AG04450 (cell line): ENCODE measurements at regions not wholly inside any gene's neighbourhood (a gene's known extent, or its start where the extent isn't known, plus 50 kb on each side); places are given as distances from the start of the nearest gene placed in this dataset.

Experiments used
- CTCF ChIA-PET: fragments of 300-600, 350-600 bp; formaldehyde crosslinking; extraction: SDS; loops from one replicate; lab custom pipeline; 2022; ENCODE audit warnings: antibody characterized with exemption, inconsistent platforms; lab: Charles Lee
- POLR2A ChIA-PET: fragments of 350-600 bp; formaldehyde crosslinking; extraction: SDS; loops from one replicate; lab custom pipeline; 2021; ENCODE audit warnings: antibody characterized with exemption, inconsistent platforms; lab: Yijun Ruan, JAX
- DNase-seq: peaks from one replicate; pipeline ENCODE4 v3.0.0-alpha.2; 2011; ENCODE audit warnings: low read depth, low spot score
- H3K27ac ChIP-seq: one replicate; pipeline ENCODE4 v1.5.1; 2012; ENCODE audit warnings: low read depth, low read length, control low read depth
- H3K27me3 ChIP-seq: one replicate; pipeline ENCODE4 v1.6.0; 2012; ENCODE audit warnings: low read length; ENCODE audit not compliant: control insufficient read depth, insufficient read depth
- H3K4me3 ChIP-seq: 2 replicates; pipeline ENCODE4 v1.5.1; 2011; ENCODE audit warnings: mild to moderate bottlenecking, low read depth, low read length, control low read depth
- H3K9me3 ChIP-seq: 2 replicates; pipeline ENCODE4 v1.5.1; 2012; ENCODE audit warnings: low read length; ENCODE audit not compliant: control insufficient read depth, insufficient read depth
- TF ChIP-seq, protein P1 (sequence below): IDR thresholded peaks from 2 replicates; pipeline ENCODE4 v1.5.1; 2011; ENCODE audit warnings: low read depth, low read length, control low read depth, inconsistent platforms

DNA sequence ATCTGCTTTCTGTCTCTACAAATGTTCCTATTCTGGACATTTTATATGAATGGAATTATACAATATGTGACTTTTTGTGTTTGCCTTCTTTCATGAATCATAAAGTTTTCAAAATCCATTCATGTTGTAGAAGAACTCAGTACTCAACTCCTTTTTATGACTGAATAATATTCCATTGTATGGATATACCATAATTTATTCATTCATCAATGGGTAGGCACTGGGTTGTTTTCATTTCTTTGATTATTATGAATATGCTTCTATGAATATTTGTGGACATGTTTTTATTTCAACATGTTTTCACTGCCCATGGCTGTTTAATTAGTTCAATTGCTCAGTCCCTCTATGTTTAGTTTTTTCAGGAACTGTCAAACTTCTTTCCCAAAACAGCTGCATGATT, 76.5 kb upstream of the GTSF1L start:
- no peak overlapping the region for H3K4me3 ChIP-seq
- ChIA-PET POLR2A (no interaction called here), CTCF (no interaction called here)
- DNase-seq = no peak
- peaks cover 3% of the 10 kb centered on the region for H3K9me3 ChIP-seq
- H3K27me3 ChIP-seq = peaks cover 2% of the 10 kb centered on the region
- TF ChIP-seq, protein P1, sequence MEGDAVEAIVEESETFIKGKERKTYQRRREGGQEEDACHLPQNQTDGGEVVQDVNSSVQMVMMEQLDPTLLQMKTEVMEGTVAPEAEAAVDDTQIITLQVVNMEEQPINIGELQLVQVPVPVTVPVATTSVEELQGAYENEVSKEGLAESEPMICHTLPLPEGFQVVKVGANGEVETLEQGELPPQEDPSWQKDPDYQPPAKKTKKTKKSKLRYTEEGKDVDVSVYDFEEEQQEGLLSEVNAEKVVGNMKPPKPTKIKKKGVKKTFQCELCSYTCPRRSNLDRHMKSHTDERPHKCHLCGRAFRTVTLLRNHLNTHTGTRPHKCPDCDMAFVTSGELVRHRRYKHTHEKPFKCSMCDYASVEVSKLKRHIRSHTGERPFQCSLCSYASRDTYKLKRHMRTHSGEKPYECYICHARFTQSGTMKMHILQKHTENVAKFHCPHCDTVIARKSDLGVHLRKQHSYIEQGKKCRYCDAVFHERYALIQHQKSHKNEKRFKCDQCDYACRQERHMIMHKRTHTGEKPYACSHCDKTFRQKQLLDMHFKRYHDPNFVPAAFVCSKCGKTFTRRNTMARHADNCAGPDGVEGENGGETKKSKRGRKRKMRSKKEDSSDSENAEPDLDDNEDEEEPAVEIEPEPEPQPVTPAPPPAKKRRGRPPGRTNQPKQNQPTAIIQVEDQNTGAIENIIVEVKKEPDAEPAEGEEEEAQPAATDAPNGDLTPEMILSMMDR = no peak
- H3K27ac ChIP-seq = no peak overlapping the region

DNA sequence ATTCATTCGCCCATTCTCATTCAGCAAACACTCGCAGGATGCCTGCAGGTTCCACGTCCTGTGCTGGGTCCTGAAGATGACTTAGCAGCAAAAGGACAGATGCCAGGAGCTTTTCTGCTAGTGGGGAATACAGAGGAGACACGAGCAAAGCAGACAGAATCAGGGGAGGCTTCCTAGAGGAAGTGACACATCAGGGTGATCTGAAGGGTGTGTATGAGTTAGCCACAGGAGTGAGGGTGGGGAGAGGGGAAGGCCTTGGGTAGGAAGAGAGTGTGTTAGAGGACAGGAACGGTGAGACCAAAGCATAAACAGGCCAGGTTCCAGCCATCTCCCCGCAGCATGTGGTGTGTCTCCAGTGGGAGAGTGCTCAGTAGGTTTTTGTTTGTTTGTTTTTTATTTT, 73.4 kb upstream of the GTSF1L start:
- TF ChIP-seq, protein P1 = no peak
- peaks cover 3% of the 10 kb centered on the region for H3K9me3 ChIP-seq
- POLR2A ChIA-PET = no interaction called here
- no peak overlapping the region for H3K4me3 ChIP-seq
- H3K27ac ChIP-seq = no peak overlapping the region
- CTCF ChIA-PET = no interaction called here
- H3K27me3 ChIP-seq = no peaks in the 10 kb centered on the region
- no peak for DNase-seq

DNA sequence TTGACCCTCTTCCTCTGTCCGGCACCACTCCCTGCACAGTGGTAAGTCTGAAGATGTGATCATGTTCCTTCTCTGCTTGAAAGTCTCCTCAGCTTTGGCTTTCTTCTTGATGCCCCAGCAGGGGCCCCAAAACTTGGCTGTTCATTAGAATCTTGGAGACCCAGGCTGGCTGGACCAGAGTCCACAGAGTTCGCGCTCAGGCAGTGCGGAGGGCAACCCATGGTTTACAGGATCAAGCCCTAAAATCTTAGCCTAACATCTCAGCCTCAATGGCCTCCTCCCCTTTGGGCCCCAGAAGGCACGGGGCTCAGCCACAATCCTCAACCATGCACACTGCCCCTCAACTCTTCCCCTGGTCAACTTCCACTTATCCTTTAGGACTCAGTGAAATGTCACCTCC, 72.9 kb upstream of the GTSF1L start:
- CTCF ChIA-PET = no interaction called here
- Histone ChIP-seq H3K27ac (no peak overlapping the region), H3K9me3 (peaks cover 3% of the 10 kb centered on the region), H3K4me3 (no peak overlapping the region), H3K27me3 (no peaks in the 10 kb centered on the region)
- DNase-seq = no peak
- TF ChIP-seq, protein P1 = no peak
- POLR2A ChIA-PET = no interaction called here

DNA sequence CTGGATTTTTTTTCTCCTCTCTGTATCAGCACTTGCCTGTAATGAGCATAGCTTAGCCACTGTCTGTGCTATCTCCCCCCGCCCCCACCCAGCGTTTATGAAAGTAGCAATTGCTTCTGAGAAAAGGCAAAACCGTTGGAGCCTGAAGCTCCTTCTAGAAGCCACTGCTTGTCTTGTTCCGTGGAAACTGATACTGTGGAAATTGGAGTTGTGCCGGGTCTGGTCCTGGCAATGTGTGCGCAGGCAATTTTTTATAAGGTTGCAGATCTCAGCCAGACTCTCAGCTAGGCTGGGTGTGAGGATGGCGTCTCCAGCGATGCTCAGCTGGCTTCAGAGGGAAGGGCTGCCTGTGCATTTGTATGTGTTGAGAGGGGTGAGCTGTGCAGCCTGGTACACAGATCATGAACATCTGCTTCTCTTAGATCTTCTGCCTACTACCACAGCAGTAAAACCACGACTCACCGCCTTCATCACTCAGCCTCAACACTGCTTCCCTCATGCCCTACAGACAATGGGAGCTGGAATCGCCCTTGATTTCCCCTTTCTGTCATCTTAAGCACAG, 72.4 kb upstream of the GTSF1L start:
- CTCF ChIA-PET = no interaction called here
- Histone ChIP-seq H3K9me3 (peaks cover 3% of the 10 kb centered on the region), H3K27ac (no peak overlapping the region), H3K4me3 (no peak overlapping the region), H3K27me3 (no peaks in the 10 kb centered on the region)
- TF ChIP-seq, protein P1 = no peak
- no peak for DNase-seq
- POLR2A ChIA-PET = no interaction called here

DNA sequence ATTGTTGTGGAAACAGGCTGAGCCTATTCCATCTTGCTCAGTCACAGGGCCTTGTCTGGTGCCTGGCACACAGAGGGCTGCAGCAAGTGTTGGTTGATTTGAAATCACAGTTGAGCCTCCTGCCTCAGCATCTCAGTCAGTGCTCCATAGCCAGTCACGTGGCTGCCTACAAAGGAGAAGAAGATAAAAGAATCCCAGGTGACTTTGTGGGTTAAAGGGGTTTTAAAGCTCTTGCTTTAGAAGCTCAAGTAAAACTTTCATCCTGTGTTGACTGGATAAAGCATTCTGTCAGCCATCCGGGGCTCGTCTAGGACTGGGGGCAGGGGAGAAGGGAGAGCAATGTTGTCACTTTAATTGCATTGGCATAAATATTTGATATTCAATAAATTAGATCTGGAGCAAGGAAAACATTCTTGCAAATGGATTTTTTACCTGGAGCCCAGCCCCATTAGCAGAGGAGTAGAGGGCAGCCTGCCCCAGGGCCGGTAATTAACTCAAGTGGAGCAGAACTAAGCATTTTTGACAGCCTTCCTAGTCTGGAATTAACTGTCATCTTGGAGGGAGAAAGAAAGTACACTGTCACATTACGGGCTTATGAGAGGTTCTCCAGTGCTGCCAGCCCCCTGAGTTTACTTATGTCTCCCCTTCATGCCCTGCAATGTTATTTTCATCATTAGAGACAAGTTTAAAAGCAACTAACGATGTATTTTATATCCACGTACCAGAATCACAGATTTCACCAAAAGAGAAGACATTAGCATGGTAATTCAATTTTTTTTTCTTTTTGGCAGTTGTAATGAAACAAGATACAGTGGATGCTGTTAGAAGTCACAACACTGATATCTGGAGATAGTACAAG, 71.7 kb upstream of the GTSF1L start:
- no peak for DNase-seq
- Histone ChIP-seq H3K4me3 (no peak overlapping the region), H3K27me3 (no peaks in the 10 kb centered on the region), H3K9me3 (peaks cover 3% of the 10 kb centered on the region; the same call in 1 of the 2 replicates), H3K27ac (no peak overlapping the region)
- POLR2A ChIA-PET = no interaction called here
- TF ChIP-seq, protein P1 = no peak
- CTCF ChIA-PET = no interaction called here
